Esophagus squamous epithelium (tissue), 4 donors: ENCODE measurements at regions not wholly inside any gene's neighbourhood (a gene's known extent, or its start where the extent isn't known, plus 50 kb on each side); places are given as distances from the start of the nearest gene placed in this dataset.

Experiments
- CTCF ChIP-seq, 6 experiments: fragments of 450-650 bp in 4 of 6; fragments of 200-600 bp in 2 of 6; sonication (generic) in 2 of 6; IDR thresholded peaks; one replicate each; pipeline ENCODE4 v1.5.1; 2016 to 2019; ENCODE audit warnings: antibody characterized with exemption in 6 of 6, mild to moderate bottlenecking in 4 of 6, moderate library complexity in 4 of 6
- POLR2A ChIP-seq, 4 donors: fragments of 450-650 bp; IDR thresholded peaks; one replicate each; pipeline ENCODE4 v1.6.1; 2017; ENCODE audit warnings: antibody characterized with exemption in 4 of 4, mild to moderate bottlenecking in 4 of 4, moderate library complexity in 3 of 4

- TF ChIP-seq CTCF (IDR thresholded peaks at IDR 0.05) (no peak), POLR2A (IDR thresholded peaks at IDR 0.05) (no peak)
These were observed 69.8 kb downstream of the MRM1 start for GRCh38 chr17:36671144-36671543.
